NB4 (cell line): ENCODE measurements at regions not wholly inside any gene's neighbourhood (a gene's known extent, or its start where the extent isn't known, plus 50 kb on each side); places are given as distances from the start of the nearest gene placed in this dataset.

Experiments used
- CTCF ChIP-seq: IDR thresholded peaks from one replicate; pipeline ENCODE4 v1.5.1; 2012; ENCODE audit warnings: low read depth, low read length
- MAX ChIP-seq: IDR thresholded peaks from 2 replicates; pipeline ENCODE4 v1.6.1; 2011; ENCODE audit warnings: low read depth, low read length
- MYC ChIP-seq: IDR thresholded peaks from 2 replicates; pipeline ENCODE4 v1.6.1; 2011; ENCODE audit warnings: low read depth, low read length
- POLR2A ChIP-seq: IDR thresholded peaks from 2 replicates; pipeline ENCODE4 v1.6.1; 2011; ENCODE audit warnings: mild to moderate bottlenecking; ENCODE audit not compliant: insufficient read length; ENCODE audit errors: extremely low read depth

GRCh38 chr2:236717120-236717519 lies 147.5 kb downstream of the ACKR3 start:
- no peak for TF ChIP-seq CTCF
- no peak for TF ChIP-seq MAX
- TF ChIP-seq POLR2A = no peak
- no peak for TF ChIP-seq MYC
